GM12874 (cell line): ENCODE measurements at regions not wholly inside any gene's neighbourhood (a gene's known extent, or its start where the extent isn't known, plus 50 kb on each side); places are given as distances from the start of the nearest gene placed in this dataset.

Experiments
- TF ChIP-seq, protein P1 (sequence below): IDR thresholded peaks from 2 replicates; pipeline ENCODE4 v1.5.1; 2011; ENCODE audit warnings: low read depth, mild to moderate bottlenecking, control low read depth, low read length, moderate library complexity; ENCODE audit not compliant: insufficient read depth

DNA sequence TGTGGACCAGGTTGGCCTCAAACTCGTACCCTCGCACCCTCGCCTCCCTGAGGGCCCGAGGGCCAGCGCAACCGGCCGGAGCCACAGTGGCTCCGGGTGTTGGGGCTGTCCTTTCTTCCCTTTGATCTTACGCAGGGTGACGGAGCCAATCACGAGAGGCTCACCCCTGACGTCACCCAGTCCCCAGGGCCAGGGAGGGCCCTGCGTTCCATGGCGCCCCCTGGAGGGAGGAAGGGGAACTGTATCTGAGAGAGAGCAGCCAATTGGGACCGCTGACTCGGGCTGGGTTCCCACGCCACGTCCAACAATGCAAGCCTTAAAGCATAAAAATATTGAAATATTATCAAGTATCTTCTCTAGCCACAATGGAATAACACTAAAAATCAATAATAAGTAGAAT lies 432.8 kb upstream of the LRRTM4 start:
- TF ChIP-seq, protein P1, sequence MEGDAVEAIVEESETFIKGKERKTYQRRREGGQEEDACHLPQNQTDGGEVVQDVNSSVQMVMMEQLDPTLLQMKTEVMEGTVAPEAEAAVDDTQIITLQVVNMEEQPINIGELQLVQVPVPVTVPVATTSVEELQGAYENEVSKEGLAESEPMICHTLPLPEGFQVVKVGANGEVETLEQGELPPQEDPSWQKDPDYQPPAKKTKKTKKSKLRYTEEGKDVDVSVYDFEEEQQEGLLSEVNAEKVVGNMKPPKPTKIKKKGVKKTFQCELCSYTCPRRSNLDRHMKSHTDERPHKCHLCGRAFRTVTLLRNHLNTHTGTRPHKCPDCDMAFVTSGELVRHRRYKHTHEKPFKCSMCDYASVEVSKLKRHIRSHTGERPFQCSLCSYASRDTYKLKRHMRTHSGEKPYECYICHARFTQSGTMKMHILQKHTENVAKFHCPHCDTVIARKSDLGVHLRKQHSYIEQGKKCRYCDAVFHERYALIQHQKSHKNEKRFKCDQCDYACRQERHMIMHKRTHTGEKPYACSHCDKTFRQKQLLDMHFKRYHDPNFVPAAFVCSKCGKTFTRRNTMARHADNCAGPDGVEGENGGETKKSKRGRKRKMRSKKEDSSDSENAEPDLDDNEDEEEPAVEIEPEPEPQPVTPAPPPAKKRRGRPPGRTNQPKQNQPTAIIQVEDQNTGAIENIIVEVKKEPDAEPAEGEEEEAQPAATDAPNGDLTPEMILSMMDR = peak; percentile 25; the same call in 1 of the 2 replicates

DNA sequence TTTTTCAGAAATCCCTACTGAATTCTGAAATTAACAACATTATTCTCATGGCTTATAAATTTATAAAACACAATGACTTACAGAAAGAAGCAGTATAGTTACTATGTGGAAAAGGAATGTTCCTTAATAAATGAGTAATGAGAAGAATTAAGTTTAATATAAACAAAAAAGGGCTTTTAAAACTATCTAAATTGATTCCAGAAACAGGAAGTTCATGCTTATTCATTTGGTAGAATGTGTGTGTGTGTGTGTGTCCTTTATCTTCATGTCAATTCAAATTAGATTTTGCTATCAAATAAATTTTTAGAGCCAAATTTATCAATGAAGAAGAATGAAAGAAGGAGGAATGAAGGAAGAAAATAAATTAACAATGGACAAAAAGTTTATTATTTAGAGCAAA lies 440.8 kb upstream of the LRRTM4 start:
- TF ChIP-seq, protein P1 = no peak

DNA sequence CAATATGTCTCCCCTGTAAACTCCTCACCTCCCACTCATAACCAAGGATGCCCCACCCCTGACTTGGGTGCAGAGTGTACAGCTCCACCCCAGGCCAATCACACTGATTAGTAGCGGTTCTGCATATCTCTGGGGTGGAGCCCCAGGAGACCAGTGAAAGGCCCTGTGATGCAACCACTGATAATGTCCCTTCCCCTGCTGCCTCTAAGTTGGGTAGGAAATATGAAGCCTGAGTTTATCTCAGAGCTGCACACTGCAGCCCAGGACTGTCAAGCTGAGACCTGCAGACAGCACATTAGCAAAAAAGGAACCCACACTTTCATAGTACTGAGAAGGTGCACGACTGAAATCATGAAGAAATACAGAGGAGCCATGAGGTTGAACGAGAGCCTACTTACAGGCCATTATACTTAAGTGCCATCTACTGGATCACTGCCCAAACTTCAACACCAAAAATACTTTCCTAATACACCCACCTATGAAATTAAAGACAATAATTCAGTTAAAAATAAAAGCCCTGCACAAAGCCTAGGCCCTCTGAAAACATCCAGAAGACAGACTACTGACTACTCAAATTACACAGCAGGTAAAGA lies 455.4 kb upstream of the LRRTM4 start:
- TF ChIP-seq, protein P1 = no peak

DNA sequence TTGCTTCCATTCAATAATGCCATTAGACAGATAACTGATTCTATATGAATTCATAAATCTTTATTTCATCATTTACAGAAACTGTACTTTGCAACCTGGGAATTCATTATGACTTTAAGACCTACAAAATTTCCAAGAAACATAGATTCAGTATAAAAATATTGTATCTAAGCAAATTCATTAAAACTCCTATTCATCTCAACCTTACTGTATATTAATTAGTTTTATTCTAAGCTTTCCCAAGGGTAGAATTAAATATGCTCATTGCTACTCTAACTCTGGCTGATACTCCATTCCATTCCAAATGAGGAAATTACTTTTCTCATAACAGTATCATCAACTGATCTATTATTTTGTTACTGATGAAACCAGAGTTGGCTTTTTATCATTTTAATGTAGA lies 473.0 kb upstream of the LRRTM4 start:
- TF ChIP-seq, protein P1 = no peak

DNA sequence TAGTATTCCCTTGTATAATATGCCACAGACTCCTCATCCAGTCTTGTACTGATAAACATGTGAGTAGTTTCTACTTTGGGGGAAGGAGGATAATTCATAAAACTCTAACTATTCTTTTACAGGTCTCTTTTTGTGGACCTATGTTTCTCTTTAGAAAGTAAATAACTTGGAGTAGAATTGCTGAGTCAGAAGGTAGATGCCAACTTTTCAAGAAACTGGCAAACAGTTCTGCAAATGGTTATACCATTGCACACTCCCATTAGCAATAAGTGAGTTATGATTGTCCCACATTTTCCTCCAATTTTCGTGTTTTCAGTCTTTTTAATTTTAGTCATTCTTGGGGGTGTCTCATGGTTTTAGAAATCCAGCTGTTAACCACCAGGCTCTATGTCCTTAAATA lies 477.2 kb upstream of the LRRTM4 start:
- TF ChIP-seq, protein P1 = no peak

DNA sequence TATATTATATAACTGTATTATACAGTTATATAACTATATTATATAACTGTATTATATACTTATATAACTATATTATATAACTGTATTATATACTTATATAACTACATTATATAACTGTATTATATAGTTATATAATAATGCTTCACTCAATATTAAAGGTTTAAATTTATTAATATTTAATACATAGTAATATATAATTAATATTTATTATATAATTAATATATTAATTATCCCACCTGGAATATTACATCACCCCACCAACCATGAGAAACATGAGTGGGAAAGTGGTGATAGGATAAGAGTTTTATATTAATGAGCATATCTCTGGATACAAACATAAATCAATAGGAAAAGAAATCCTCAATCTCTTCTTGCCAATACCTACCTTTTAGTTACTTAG lies 487.1 kb upstream of the LRRTM4 start:
- TF ChIP-seq, protein P1 = no peak

DNA sequence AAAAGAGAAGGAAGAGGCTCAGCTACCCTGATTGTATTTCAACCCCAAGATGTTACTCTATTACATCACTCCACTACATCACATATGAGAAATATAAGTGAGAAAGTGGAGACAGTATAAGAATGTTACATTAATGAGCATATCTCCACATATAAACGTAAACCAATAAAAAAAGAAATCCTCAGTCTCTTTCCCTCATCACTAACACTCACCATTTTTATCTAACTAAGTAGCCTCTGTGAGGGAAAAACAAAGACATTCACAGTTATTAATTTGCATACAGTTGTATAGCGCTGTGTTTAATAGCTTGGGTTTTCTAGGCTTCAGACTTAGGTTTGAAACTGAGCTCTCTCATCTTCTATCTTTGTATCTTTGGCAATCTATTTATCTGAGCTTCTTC lies 489.1 kb upstream of the LRRTM4 start:
- TF ChIP-seq, protein P1 = no peak

DNA sequence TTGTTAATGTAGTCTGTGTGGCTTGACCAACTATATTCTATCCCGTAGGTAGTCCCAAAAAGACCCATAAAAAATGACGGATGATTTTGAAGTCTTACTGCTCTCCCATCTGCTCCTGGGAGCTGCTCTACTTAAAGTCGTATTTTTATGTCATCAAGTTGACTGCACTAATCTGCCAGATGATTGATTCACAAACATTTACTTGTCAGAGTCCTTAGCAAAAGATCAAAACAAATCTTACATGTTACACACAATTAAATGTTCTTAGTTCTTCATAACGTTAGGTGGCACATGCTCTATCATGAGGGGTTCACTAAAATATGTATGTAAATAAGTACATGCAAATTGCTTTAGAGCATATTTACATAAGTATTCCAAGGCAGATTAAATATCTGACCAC lies 498.3 kb upstream of the LRRTM4 start:
- TF ChIP-seq, protein P1 = no peak
